GM12873 (cell line): ENCODE measurements at regions not wholly inside any gene's neighbourhood (a gene's known extent, or its start where the extent isn't known, plus 50 kb on each side); places are given as distances from the start of the nearest gene placed in this dataset.

Experiments
- TF ChIP-seq, protein P1 (sequence below): IDR thresholded peaks from 2 replicates; pipeline ENCODE4 v1.5.1; 2012; ENCODE audit warnings: low read depth, mild to moderate bottlenecking, moderate library complexity, low read length, control low read depth; ENCODE audit not compliant: insufficient read depth; ENCODE audit errors: missing control alignments

DNA sequence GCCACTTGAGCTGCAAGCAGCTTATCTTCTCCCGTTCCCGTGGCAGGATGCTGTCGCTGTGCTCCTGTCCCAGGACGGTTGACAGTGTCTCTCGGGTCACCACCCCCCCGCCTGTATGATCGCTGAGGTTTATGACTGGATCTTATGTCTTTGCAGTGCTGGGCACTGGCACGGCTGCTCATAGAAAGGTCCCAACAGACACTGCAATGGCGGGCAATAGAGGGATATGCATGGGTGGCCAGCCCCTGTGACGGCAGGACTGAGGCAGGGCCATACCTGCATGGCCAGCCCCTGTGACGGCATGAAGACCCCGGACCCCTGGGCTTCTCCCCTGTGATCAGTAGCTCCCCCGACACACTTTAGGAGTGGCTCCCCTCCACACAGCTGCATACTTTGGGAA is 307.2 kb downstream of the TEX29 start:
- TF ChIP-seq, protein P1, sequence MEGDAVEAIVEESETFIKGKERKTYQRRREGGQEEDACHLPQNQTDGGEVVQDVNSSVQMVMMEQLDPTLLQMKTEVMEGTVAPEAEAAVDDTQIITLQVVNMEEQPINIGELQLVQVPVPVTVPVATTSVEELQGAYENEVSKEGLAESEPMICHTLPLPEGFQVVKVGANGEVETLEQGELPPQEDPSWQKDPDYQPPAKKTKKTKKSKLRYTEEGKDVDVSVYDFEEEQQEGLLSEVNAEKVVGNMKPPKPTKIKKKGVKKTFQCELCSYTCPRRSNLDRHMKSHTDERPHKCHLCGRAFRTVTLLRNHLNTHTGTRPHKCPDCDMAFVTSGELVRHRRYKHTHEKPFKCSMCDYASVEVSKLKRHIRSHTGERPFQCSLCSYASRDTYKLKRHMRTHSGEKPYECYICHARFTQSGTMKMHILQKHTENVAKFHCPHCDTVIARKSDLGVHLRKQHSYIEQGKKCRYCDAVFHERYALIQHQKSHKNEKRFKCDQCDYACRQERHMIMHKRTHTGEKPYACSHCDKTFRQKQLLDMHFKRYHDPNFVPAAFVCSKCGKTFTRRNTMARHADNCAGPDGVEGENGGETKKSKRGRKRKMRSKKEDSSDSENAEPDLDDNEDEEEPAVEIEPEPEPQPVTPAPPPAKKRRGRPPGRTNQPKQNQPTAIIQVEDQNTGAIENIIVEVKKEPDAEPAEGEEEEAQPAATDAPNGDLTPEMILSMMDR, result no peak

GRCh38 chr13:111629016-111629415 is 308.6 kb downstream of the TEX29 start:
- TF ChIP-seq, protein P1, result no peak

DNA sequence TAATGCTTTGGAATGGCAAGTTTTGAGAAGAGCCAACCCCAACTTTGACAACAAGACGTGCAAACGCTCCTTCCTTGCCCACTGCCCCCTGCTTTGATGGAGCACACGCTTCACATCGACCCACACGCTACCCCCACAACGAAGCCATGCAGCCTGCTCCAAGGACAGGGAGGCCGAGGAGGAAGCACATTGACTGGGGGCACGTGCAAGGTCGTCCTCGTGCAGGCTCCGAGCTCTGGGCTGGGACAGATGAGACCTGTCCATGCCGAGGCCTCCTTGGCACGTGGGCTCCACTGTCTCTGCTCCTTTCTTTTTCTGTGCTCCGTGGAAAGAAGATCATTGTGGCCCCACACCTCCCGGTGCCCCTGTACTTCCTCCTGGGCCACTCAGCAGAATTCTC is 309.0 kb downstream of the TEX29 start:
- TF ChIP-seq, protein P1, result no peak

GRCh38 chr13:111629926-111630325 is 309.5 kb downstream of the TEX29 start:
- TF ChIP-seq, protein P1, result no peak

- TF ChIP-seq, protein P1, result no peak
Observed at GRCh38 chr13:111630406-111630805, 310.0 kb downstream of the TEX29 start.

- TF ChIP-seq, protein P1, result no peak
Observed at GRCh38 chr13:111632906-111633305, 312.5 kb downstream of the TEX29 start.

DNA sequence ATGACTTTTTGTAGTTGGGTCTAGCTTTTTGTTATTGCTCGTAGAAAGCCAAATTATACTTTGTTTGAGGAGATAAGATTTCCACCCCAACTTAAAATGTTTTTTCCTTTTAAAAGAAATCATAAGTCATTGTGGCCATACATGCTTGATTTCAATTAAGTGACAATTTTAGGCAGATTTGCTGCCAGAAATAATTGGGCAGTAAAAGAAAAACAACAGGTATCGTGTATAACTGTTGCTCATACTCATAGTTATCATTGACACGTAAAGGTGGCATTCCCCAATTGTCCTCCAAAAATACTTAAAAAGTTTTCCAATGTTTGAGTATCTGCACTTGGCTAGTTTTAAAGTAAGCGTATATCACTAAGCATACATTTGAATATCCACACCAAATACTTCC is 313.0 kb downstream of the TEX29 start:
- TF ChIP-seq, protein P1, result no peak
